IMR-90 (cell line): ENCODE measurements at regions not wholly inside any gene's neighbourhood (a gene's known extent, or its start where the extent isn't known, plus 50 kb on each side); places are given as distances from the start of the nearest gene placed in this dataset.

ENCODE experiments used
- ATAC-seq: fragments of 200-7000 bp; cut with Tn5 transposase; 2 replicates; pipeline ENCODE4 v1.9.1; 2020; ENCODE audit warnings: low read depth, mild to moderate bottlenecking, moderate library complexity
- BruUV-seq: library from RNA; stranded (reverse); fragments of 400-500 nt; replicated peaks from 2 replicates; lab custom pipeline; 2021; lab: Mats Ljungman, UMichigan
- CTCF ChIA-PET: fragments of 300-600 bp; formaldehyde crosslinking; extraction: SDS; loops from one replicate; lab custom pipeline; 2021; ENCODE audit warnings: antibody characterized with exemption; lab: Yijun Ruan, JAX
- POLR2A ChIA-PET: fragments of 300-600 bp; sonication (Branson Sonifier 250); formaldehyde crosslinking; loops from one replicate; lab custom pipeline; 2022; ENCODE audit warnings: antibody characterized with exemption; ENCODE audit not compliant: unreplicated experiment; lab: Charles Lee
- DNase-seq: peaks from one replicate; pipeline ENCODE4 v3.0.0; 2013
- H2AFZ ChIP-seq: replicated peaks from 2 replicates; pipeline ENCODE3; 2013; ENCODE audit warnings: low read length, mild to moderate bottlenecking; ENCODE audit not compliant: poor library complexity
- H2AK5ac ChIP-seq: 2 replicates; pipeline ENCODE4 v1.6.1; 2013; ENCODE audit warnings: low read depth, low read length, inconsistent platforms
- H2AK9ac ChIP-seq: replicated peaks from 2 replicates; pipeline ENCODE3; 2013; ENCODE audit warnings: mild to moderate bottlenecking, low read depth, low read length, moderate library complexity; ENCODE audit not compliant: poor library complexity
- H2BK120ac ChIP-seq: 2 replicates; pipeline ENCODE4 v1.6.1; 2013; ENCODE audit warnings: low read depth, low read length, inconsistent platforms
- H2BK15ac ChIP-seq: 3 replicates; pipeline ENCODE4 v1.6.1; 2013; ENCODE audit warnings: low read depth, low read length, inconsistent platforms
- H2BK20ac ChIP-seq: 2 replicates; pipeline ENCODE4 v1.6.1; 2013; ENCODE audit warnings: low read depth, mild to moderate bottlenecking, inconsistent platforms, low read length, moderate library complexity
- H2BK5ac ChIP-seq: 2 replicates; pipeline ENCODE4 v1.6.1; 2013; ENCODE audit warnings: mild to moderate bottlenecking, low read depth, low read length, inconsistent platforms; ENCODE audit not compliant: poor library complexity, severe bottlenecking
- H3K14ac ChIP-seq: replicated peaks from 2 replicates; pipeline ENCODE4 v1.6.1; 2013; ENCODE audit warnings: low read depth, low read length, inconsistent platforms
- H3K18ac ChIP-seq: 2 replicates; pipeline ENCODE4 v1.6.1; 2013; ENCODE audit warnings: low read depth, low read length, control low read depth
- H3K23ac ChIP-seq: 2 replicates; pipeline ENCODE4 v1.6.1; 2013; ENCODE audit warnings: low read depth, low read length, inconsistent platforms
- H3K27ac ChIP-seq: 2 replicates; pipeline ENCODE4 v1.5.1; 2013; ENCODE audit warnings: mild to moderate bottlenecking, control low read depth, low read length; ENCODE audit not compliant: insufficient read depth
- H3K27me3 ChIP-seq: 2 replicates; pipeline ENCODE4 v1.6.1; 2013; ENCODE audit warnings: low read length; ENCODE audit not compliant: control insufficient read depth, insufficient read depth
- H3K36me3 ChIP-seq: 2 replicates; pipeline ENCODE4 v1.6.1; 2013; ENCODE audit warnings: low read length, mixed read lengths; ENCODE audit not compliant: control insufficient read depth, insufficient read depth
- H3K4ac ChIP-seq: 2 replicates; pipeline ENCODE4 v1.6.1; 2013; ENCODE audit warnings: low read depth, low read length, inconsistent platforms
- H3K4me1 ChIP-seq: 2 replicates; pipeline ENCODE4 v1.6.1; 2013; ENCODE audit warnings: low read length, mixed read lengths; ENCODE audit not compliant: control insufficient read depth, insufficient read depth
- H3K4me2 ChIP-seq: 2 replicates; pipeline ENCODE4 v1.6.1; 2013; ENCODE audit warnings: low read depth, mild to moderate bottlenecking, control low read depth, low read length, moderate library complexity
- H3K4me3 ChIP-seq: 2 replicates; pipeline ENCODE4 v1.5.1; 2013; ENCODE audit warnings: low read depth, mild to moderate bottlenecking, control low read depth, low read length, moderate library complexity; ENCODE audit not compliant: insufficient read depth
- H3K56ac ChIP-seq: 2 replicates; pipeline ENCODE4 v1.6.1; 2013; ENCODE audit warnings: low read length, inconsistent platforms; ENCODE audit not compliant: insufficient read depth; ENCODE audit errors: extremely low read depth
- H3K79me1 ChIP-seq, 2 experiments: 2 replicates each; pipeline ENCODE4 v1.6.1; 2013; ENCODE audit warnings: low read length in 2 of 2, inconsistent platforms in 1 of 2, low read depth in 1 of 2
- H3K9ac ChIP-seq: 2 replicates; pipeline ENCODE4 v1.6.1; 2013; ENCODE audit warnings: low read depth, low read length, control low read depth
- H3K9me1 ChIP-seq: 2 replicates; pipeline ENCODE4 v1.6.1; 2013; ENCODE audit warnings: low read length, inconsistent platforms; ENCODE audit not compliant: insufficient read depth
- H3K9me3 ChIP-seq: 2 replicates; pipeline ENCODE4 v1.6.1; 2013; ENCODE audit warnings: low read length; ENCODE audit not compliant: control insufficient read depth, insufficient read depth
- H4K20me1 ChIP-seq: 2 replicates; pipeline ENCODE4 v1.6.1; 2013; ENCODE audit warnings: low read length, inconsistent platforms; ENCODE audit not compliant: insufficient read depth
- H4K5ac ChIP-seq: 2 replicates; pipeline ENCODE4 v1.6.1; 2013; ENCODE audit warnings: mild to moderate bottlenecking, low read depth, low read length, control low read depth
- H4K8ac ChIP-seq, 2 experiments: 2 replicates each; pipeline ENCODE4 v1.6.1; 2013; ENCODE audit warnings: low read depth in 2 of 2, low read length in 2 of 2, control low read depth in 1 of 2, inconsistent platforms in 1 of 2
- H4K91ac ChIP-seq: 2 replicates; pipeline ENCODE4 v1.6.1; 2013; ENCODE audit warnings: low read depth, low read length, inconsistent platforms; ENCODE audit not compliant: insufficient read depth
- NFE2L2 ChIP-seq: fragments of 150-350 bp; IDR thresholded peaks from 2 replicates; pipeline ENCODE4 v1.6.1; 2016; ENCODE audit warnings: low read depth, mild to moderate bottlenecking, low read length
- POLR2A ChIP-seq: IDR thresholded peaks from 2 replicates; pipeline ENCODE4 v1.6.1; 2012; ENCODE audit warnings: mild to moderate bottlenecking, low read depth, low read length
- WGBS, 2 experiments: methylation state at CpG; one replicate each; pipeline versions ENCODE4 v1.1.5 to v1.1.7; 2013; ENCODE audit warnings: missing lambda C conversion rate in 2 of 2; ENCODE audit not compliant: insufficient read length in 1 of 2; ENCODE audit errors: extremely low coverage in 2 of 2; 5-methylcytosine and 5-hydroxymethylcytosine counted together
- dilution Hi-C: fragments of 300-500 bp; cut with HindIII; formaldehyde crosslinking; loops from one replicate; pipeline ENCODE4 v1.14.3; 2018; ENCODE audit warnings: low sequenced_read_pairs; ENCODE audit not compliant: unreplicated experiment
- in situ Hi-C: fragments of 300-500 bp; cut with MboI; formaldehyde crosslinking; loops from 3 replicates; pipeline ENCODE4 v1.14.3; 2019; ENCODE audit warnings: low sequenced_read_pairs, inconsistent platforms, mixed read lengths
- intact Hi-C: fragments of 100-400 bp; cut with micrococcal nuclease; formaldehyde crosslinking; loops from 2 replicates; pipeline ENCODE4 v1.10.0; 2022

DNA sequence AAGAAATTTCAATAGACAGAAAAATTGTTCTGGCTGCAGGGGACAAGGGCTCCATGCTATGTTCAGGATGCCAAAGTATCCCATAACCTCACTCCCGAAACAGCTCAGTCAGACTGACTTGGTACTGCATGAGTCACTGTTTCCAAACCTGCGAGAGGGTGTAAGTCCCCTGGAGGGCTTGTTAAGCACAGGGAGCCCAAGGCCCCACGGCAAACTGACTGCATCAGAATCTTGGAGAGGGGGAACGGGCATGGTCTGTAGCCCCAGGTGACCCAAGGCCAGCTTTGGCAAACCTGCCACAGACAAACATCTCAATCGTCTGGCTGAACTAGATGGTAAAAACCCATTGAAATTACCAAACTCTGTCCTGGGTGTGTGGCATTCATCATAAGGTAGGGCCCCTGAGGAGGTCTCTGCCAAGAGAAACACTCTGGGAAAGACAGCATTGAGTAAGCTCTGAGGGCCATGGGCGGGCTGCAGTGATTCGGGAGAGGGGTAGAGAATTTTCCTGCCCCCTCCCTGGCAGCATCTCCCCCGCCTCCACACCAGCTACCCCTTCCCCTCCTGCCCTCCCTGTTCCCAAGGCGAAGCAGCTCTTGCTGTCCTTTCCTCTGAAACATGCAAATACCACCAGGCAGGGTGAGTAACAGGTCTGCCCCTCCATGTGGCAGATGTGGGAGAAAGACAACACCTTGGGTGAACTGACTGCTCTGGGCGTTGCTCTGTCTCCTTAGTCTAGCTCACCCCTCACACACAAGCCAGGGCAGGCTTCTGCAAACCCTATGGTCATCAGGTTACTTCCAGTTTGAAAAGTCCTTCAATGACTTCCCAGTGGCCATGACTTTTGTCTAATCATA, 274.7 kb upstream of the SIX2 start:
- H3K4me1 ChIP-seq, result peaks cover 5% of the 10 kb centered on the region; the same call in 1 of the 2 replicates
- H3K4me2 ChIP-seq, result no peak overlapping the region
- no TSS peak for BruUV-seq
- no peak overlapping the region for H2BK20ac ChIP-seq
- H3K79me1 ChIP-seq, result no peaks in the 10 kb centered on the region
- ATAC-seq (peak; percentile 60; the same call in 1 of the 2 replicates), DNase-seq (peak; percentile 83)
- 0 out of 2 replicates have a peak, but pooled peaks cover 4% of the 10 kb centered on the region for H3K9me3 ChIP-seq
- no peak overlapping the region for H3K9ac ChIP-seq
- no peak overlapping the region for H2AFZ ChIP-seq
- peaks cover 21% of the 10 kb centered on the region for H3K27me3 ChIP-seq
- ChIA-PET POLR2A (no interaction called here), CTCF (no interaction called here)
- no peak overlapping the region for H3K4me3 ChIP-seq
- no peak overlapping the region for H4K8ac ChIP-seq
- H3K18ac ChIP-seq, result no peak overlapping the region
- no peak overlapping the region for H2BK120ac ChIP-seq
- H2AK5ac ChIP-seq, result 0 out of 2 replicates have a peak overlapping the region, but pooled peaks have one; percentile 23
- H3K56ac ChIP-seq, result no peak overlapping the region
- no peaks in the 10 kb centered on the region for H4K20me1 ChIP-seq
- no peak overlapping the region for H2BK5ac ChIP-seq
- H4K91ac ChIP-seq, result no peak overlapping the region
- no peaks in the 10 kb centered on the region for H3K36me3 ChIP-seq
- H4K5ac ChIP-seq, result no peak overlapping the region
- no peak overlapping the region for H3K14ac ChIP-seq
- dilution Hi-C loops (no loop called here), intact Hi-C loops (no loop called here), in situ Hi-C loops (no loop called here)
- H3K23ac ChIP-seq, result no peak overlapping the region
- no peak overlapping the region for H2BK15ac ChIP-seq
- no peak overlapping the region for H3K27ac ChIP-seq
- TF ChIP-seq POLR2A (no peak), NFE2L2 (peak; percentile 55; the same call in 1 of the 2 replicates)
- 20% methylated on average over 1 of the region's 10 CpGs; no CpG with 5 or more reads in 1 of the 2 experiments for WGBS, 2 experiments
- no peak overlapping the region for H2AK9ac ChIP-seq
- H3K4ac ChIP-seq, result no peak overlapping the region
- H3K9me1 ChIP-seq, result no peaks in the 10 kb centered on the region; the same call in 1 of the 2 replicates
